HCT116 (cell line): ENCODE measurements at regions not wholly inside any gene's neighbourhood (a gene's known extent, or its start where the extent isn't known, plus 50 kb on each side); places are given as distances from the start of the nearest gene placed in this dataset.

Experiments
- ATAC-seq: fragments of 200-7000 bp; cut with Tn5 transposase; 2 replicates; pipeline ENCODE4 v1.9.1; 2020; ENCODE audit warnings: mild to moderate bottlenecking, moderate library complexity
- BruUV-seq: library from RNA; stranded (reverse); fragments of 400-500 nt; replicated peaks from 2 replicates; lab custom pipeline; 2021; lab: Mats Ljungman, UMichigan
- CTCF ChIA-PET: fragments of 300-600 bp; sonication (Branson Sonifier 250); formaldehyde crosslinking; loops from one replicate; lab custom pipeline; 2021; ENCODE audit warnings: antibody characterized with exemption; lab: Charles Lee
- POLR2A ChIA-PET: fragments of 300-600, 350-600 bp; sonication (Branson Sonifier 250); formaldehyde crosslinking; loops from one replicate; lab custom pipeline; 2021; ENCODE audit warnings: antibody characterized with exemption; lab: Charles Lee
- RAD21 ChIA-PET, 2 experiments: fragments of 300-600 bp; sonication (Branson Sonifier 250); formaldehyde crosslinking; loops; one replicate each; lab custom pipeline; 2023; ENCODE audit warnings: low total read pairs in 2 of 2; ENCODE audit not compliant: uncharacterized antibody in 2 of 2, unreplicated experiment in 2 of 2, low non-redundant PET in 1 of 2; lab: Charles Lee
- DNase-seq: peaks from one replicate; pipeline ENCODE4 v3.0.0-alpha.2; 2010; ENCODE audit warnings: low read depth, low spot score
- H2AFZ ChIP-seq: fragments of 200-600 bp; shearing (Covaris generic), sonication (generic); 2 replicates; pipeline ENCODE4 v1.6.1; 2017; ENCODE audit warnings: low read depth, mixed run types, mixed read lengths, antibody characterized with exemption, low read length; ENCODE audit not compliant: poor library complexity, severe bottlenecking
- H3K27ac ChIP-seq: 2 replicates; pipeline ENCODE4 v1.5.1; 2012; ENCODE audit warnings: low read depth, low read length
- H3K27me3 ChIP-seq: fragments of 200-600 bp; sonication (generic); 2 replicates; pipeline ENCODE4 v1.6.1; 2016; ENCODE audit warnings: mixed run types, low read length, mixed read lengths; ENCODE audit not compliant: insufficient read depth
- H3K36me3 ChIP-seq, 2 experiments: fragments of 200-500 bp in 1 of 2; fragments of 200-600 bp in 1 of 2; sonication (Bioruptor generic) in 1 of 2; sonication (generic) in 1 of 2; 2 replicates each; pipeline versions ENCODE4 v1.5.1 to v1.6.1; 2014 to 2016; ENCODE audit warnings: low read length in 2 of 2, inconsistent platforms in 1 of 2, mixed read lengths in 1 of 2, mixed run types in 1 of 2; ENCODE audit not compliant: insufficient read depth in 2 of 2, control insufficient read depth in 1 of 2
- H3K4me1 ChIP-seq, 2 experiments: fragments of 200-600 bp in 1 of 2; sonication (generic) in 1 of 2; 2 replicates each; pipeline versions ENCODE4 v1.5.1 to v1.6.1; 2012 to 2017; ENCODE audit warnings: low read length in 2 of 2, inconsistent platforms in 1 of 2, mild to moderate bottlenecking in 1 of 2, mixed read lengths in 1 of 2, mixed run types in 1 of 2, moderate library complexity in 1 of 2; ENCODE audit not compliant: insufficient read depth in 2 of 2, control insufficient read depth in 1 of 2
- H3K4me2 ChIP-seq: fragments of 200-600 bp; sonication (generic); 2 replicates; pipeline ENCODE4 v1.6.1; 2017; ENCODE audit warnings: mixed run types, low read length, mixed read lengths
- H3K4me3 ChIP-seq, 2 experiments: fragments of 200-600 bp in 1 of 2; sonication (generic) in 1 of 2; replicated peaks in 1 of 2; 2 replicates each; pipeline ENCODE4 v1.5.1; 2011 to 2016; ENCODE audit warnings: low read length in 2 of 2, control low read depth in 1 of 2, low read depth in 1 of 2, mild to moderate bottlenecking in 1 of 2, mixed read lengths in 1 of 2, mixed run types in 1 of 2
- H3K79me2 ChIP-seq: fragments of 200-600 bp; sonication (generic); 2 replicates; pipeline ENCODE4 v1.6.1; 2017; ENCODE audit warnings: mild to moderate bottlenecking, mixed run types, low read length, moderate library complexity, mixed read lengths; ENCODE audit not compliant: insufficient read depth
- H3K9ac ChIP-seq: fragments of 200-600 bp; sonication (generic); 2 replicates; pipeline ENCODE4 v1.6.1; 2016; ENCODE audit warnings: low read length, mixed read lengths
- H3K9me2 ChIP-seq: fragments of 200-600 bp; sonication (generic), shearing (Covaris generic); 2 replicates; pipeline ENCODE4 v1.6.1; 2017; ENCODE audit warnings: mixed run types, mild to moderate bottlenecking, moderate library complexity; ENCODE audit not compliant: insufficient read depth
- H3K9me3 ChIP-seq, 2 experiments: fragments of 200-500 bp in 1 of 2; fragments of 200-600 bp in 1 of 2; sonication (Bioruptor generic) in 1 of 2; sonication (generic) in 1 of 2; 2 replicates each; pipeline ENCODE4 v1.6.1; 2014 to 2017; ENCODE audit warnings: low read length in 2 of 2, mixed read lengths in 2 of 2, inconsistent platforms in 1 of 2, low read depth in 1 of 2, mild to moderate bottlenecking in 1 of 2, mixed run types in 1 of 2, moderate library complexity in 1 of 2; ENCODE audit not compliant: control insufficient read depth in 1 of 2, insufficient read depth in 1 of 2
- H4K20me1 ChIP-seq: fragments of 200-600 bp; sonication (generic), shearing (Covaris generic); 2 replicates; pipeline ENCODE4 v1.6.1; 2017; ENCODE audit warnings: mixed run types, mild to moderate bottlenecking, moderate library complexity; ENCODE audit not compliant: insufficient read depth
- CBX3 ChIP-seq: IDR thresholded peaks from 2 replicates; pipeline ENCODE4 v1.6.1; 2012; ENCODE audit warnings: low read depth
- CEBPB ChIP-seq: IDR thresholded peaks from 2 replicates; pipeline ENCODE4 v1.6.1; 2012; ENCODE audit warnings: low read depth
- EGR1 ChIP-seq: IDR thresholded peaks from 2 replicates; pipeline ENCODE4 v1.6.1; 2012; ENCODE audit warnings: low read depth
- ELF1 ChIP-seq: IDR thresholded peaks from 2 replicates; pipeline ENCODE4 v1.6.1; 2012; ENCODE audit warnings: low read depth, borderline replicate concordance
- EZH2 ChIP-seq: fragments of 200-600 bp; sonication (generic); IDR thresholded peaks from 2 replicates; pipeline ENCODE4 v1.6.1; 2017; ENCODE audit warnings: antibody characterized with exemption, mixed run types
- EZH2phosphoT487 ChIP-seq: fragments of 200-600 bp; IDR thresholded peaks from 2 replicates; pipeline ENCODE4 v1.6.1; 2018; ENCODE audit warnings: antibody characterized with exemption, borderline replicate concordance
- FOSL1 ChIP-seq: IDR thresholded peaks from 2 replicates; pipeline ENCODE4 v1.6.1; 2012; ENCODE audit warnings: low read depth
- JUND ChIP-seq: IDR thresholded peaks from 2 replicates; pipeline ENCODE4 v1.6.1; 2012
- POLR2A ChIP-seq: IDR thresholded peaks from 2 replicates; pipeline ENCODE4 v1.7.0; 2011; ENCODE audit warnings: borderline replicate concordance; ENCODE audit not compliant: insufficient read depth, insufficient read length; ENCODE audit errors: extremely low read depth
- POLR2AphosphoS5 ChIP-seq: IDR thresholded peaks from 2 replicates; pipeline ENCODE4 v1.6.1; 2011; ENCODE audit warnings: mild to moderate bottlenecking, low read depth, low read length, moderate library complexity
- SIN3A ChIP-seq: IDR thresholded peaks from 2 replicates; pipeline ENCODE4 v1.6.1; 2012; ENCODE audit warnings: low read depth
- SP1 ChIP-seq: IDR thresholded peaks from 2 replicates; pipeline ENCODE4 v1.6.1; 2012; ENCODE audit warnings: low read depth
- TCF7L2 ChIP-seq: IDR thresholded peaks from 2 replicates; pipeline ENCODE4 v1.7.0; 2011; ENCODE audit warnings: borderline replicate concordance, inconsistent platforms; ENCODE audit not compliant: insufficient read depth, insufficient read length; ENCODE audit errors: extremely low read depth
- ZFX ChIP-seq: fragments of 450-650 bp; IDR thresholded peaks from 2 replicates; pipeline ENCODE4 v1.6.1; 2017
- intact Hi-C: fragments of 100-400 bp; cut with micrococcal nuclease; formaldehyde crosslinking; loops from 2 replicates; pipeline ENCODE4 v1.10.0; 2022
- TF ChIP-seq, protein P1 (sequence below): IDR thresholded peaks from 2 replicates; pipeline ENCODE4 v1.6.1; 2012
- TF ChIP-seq, protein P2 (sequence below): IDR thresholded peaks from 2 replicates; pipeline ENCODE4 v1.6.1; 2012
- TF ChIP-seq, protein P3 (sequence below): IDR thresholded peaks from 2 replicates; pipeline ENCODE4 v1.6.1; 2012; ENCODE audit warnings: low read depth
- TF ChIP-seq, protein P4 (sequence below), 3 experiments: fragments of 200-600 bp in 1 of 3; sonication (generic) in 1 of 3; IDR thresholded peaks in 2 of 3; conservative IDR thresholded peaks in 1 of 3; 2 replicates each; pipeline ENCODE4 v1.5.1; 2012 to 2017; ENCODE audit warnings: low read depth in 2 of 3, low read length in 2 of 3, antibody characterized with exemption in 1 of 3, borderline replicate concordance in 1 of 3, control low read depth in 1 of 3, mild to moderate bottlenecking in 1 of 3, mixed read lengths in 1 of 3, mixed run types in 1 of 3, moderate library complexity in 1 of 3; ENCODE audit not compliant: insufficient read depth in 1 of 3

DNA sequence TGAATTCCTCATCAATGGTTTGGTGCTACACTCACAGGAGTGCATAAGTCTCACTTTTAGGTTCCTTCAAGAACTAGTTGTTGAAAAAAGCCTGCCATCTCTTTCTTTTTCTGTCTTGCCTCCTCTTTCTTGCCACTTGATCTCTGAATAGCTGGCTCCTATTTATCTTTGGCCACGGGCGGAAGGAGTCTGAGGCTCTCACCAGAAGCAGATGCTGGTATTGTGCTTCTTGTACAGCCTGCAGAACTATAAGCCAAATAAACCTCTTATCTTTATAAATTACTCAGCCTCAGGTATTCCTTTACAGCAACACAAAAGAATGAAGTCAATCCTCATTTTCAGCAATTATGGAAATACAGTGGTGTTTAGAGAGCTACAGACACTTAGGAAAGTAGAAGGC is 247.1 kb upstream of the PRR16 start:
- intact Hi-C loops: no loop called here
- no peak overlapping the region for H2AFZ ChIP-seq
- no peak overlapping the region for H3K4me3 ChIP-seq
- DNase-seq (no peak), ATAC-seq (no peak)
- ChIA-PET POLR2A (no interaction called here), RAD21 (no interaction called here), CTCF (no interaction called here)
- BruUV-seq: no TSS peak
- H3K9me3 ChIP-seq: no peaks in the 10 kb centered on the region
- H3K4me1 ChIP-seq: no peaks in the 10 kb centered on the region
- H4K20me1 ChIP-seq: no peaks in the 10 kb centered on the region
- no peaks in the 10 kb centered on the region for H3K27me3 ChIP-seq
- no peaks in the 10 kb centered on the region for H3K79me2 ChIP-seq
- H3K9ac ChIP-seq: no peak overlapping the region
- TF ChIP-seq, protein P1, sequence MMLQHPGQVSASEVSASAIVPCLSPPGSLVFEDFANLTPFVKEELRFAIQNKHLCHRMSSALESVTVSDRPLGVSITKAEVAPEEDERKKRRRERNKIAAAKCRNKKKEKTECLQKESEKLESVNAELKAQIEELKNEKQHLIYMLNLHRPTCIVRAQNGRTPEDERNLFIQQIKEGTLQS: no peak
- TF ChIP-seq FOSL1: no peak
- no peak for TF ChIP-seq ELF1
- no peak for TF ChIP-seq JUND
- TF ChIP-seq CEBPB: no peak
- TF ChIP-seq POLR2A: no peak
- no peak for TF ChIP-seq TCF7L2
- no peak for TF ChIP-seq EZH2
- no peak for TF ChIP-seq EGR1
- no peaks in the 10 kb centered on the region for H3K36me3 ChIP-seq
- no peaks in the 10 kb centered on the region for H3K9me2 ChIP-seq
- no peak overlapping the region for H3K27ac ChIP-seq
- no peak overlapping the region for H3K4me2 ChIP-seq

DNA sequence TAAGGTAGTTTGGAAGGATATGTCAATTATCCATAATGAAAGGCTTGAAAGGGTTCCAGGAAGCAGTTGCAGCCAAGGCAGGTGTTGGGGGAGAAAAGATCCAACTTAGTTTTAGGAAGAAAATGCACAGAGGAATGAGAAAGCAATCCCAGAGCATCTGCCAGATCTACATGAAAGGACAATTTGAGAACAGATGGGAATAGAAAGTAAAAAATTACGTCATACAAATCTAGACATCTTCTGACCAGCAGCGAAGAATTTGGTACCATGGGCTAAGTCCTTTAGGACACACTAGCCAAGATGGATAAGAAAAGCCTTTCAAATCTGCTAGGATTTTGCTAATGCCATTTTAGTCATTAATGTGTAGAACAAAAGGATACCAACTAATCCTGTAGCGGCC is 244.1 kb upstream of the PRR16 start:
- H3K4me2 ChIP-seq: no peak overlapping the region
- no peaks in the 10 kb centered on the region for H3K9me2 ChIP-seq
- BruUV-seq: no TSS peak
- no peaks in the 10 kb centered on the region for H3K27me3 ChIP-seq
- POLR2A ChIA-PET: no interaction called here
- H4K20me1 ChIP-seq: no peaks in the 10 kb centered on the region
- CTCF ChIA-PET: no interaction called here
- H3K4me3 ChIP-seq: no peak overlapping the region
- DNase-seq (no peak), ATAC-seq (no peak)
- H3K36me3 ChIP-seq: no peaks in the 10 kb centered on the region
- no peak overlapping the region for H3K27ac ChIP-seq
- H3K9me3 ChIP-seq: no peaks in the 10 kb centered on the region
- no peaks in the 10 kb centered on the region for H3K79me2 ChIP-seq
- intact Hi-C loops: no loop called here
- H3K9ac ChIP-seq: no peak overlapping the region
- RAD21 ChIA-PET: no interaction called here
- H3K4me1 ChIP-seq: no peaks in the 10 kb centered on the region
- no peak overlapping the region for H2AFZ ChIP-seq
- TF ChIP-seq, protein P2, sequence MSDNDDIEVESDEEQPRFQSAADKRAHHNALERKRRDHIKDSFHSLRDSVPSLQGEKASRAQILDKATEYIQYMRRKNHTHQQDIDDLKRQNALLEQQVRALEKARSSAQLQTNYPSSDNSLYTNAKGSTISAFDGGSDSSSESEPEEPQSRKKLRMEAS: no peak
- TF ChIP-seq EGR1: no peak
- TF ChIP-seq, protein P3, sequence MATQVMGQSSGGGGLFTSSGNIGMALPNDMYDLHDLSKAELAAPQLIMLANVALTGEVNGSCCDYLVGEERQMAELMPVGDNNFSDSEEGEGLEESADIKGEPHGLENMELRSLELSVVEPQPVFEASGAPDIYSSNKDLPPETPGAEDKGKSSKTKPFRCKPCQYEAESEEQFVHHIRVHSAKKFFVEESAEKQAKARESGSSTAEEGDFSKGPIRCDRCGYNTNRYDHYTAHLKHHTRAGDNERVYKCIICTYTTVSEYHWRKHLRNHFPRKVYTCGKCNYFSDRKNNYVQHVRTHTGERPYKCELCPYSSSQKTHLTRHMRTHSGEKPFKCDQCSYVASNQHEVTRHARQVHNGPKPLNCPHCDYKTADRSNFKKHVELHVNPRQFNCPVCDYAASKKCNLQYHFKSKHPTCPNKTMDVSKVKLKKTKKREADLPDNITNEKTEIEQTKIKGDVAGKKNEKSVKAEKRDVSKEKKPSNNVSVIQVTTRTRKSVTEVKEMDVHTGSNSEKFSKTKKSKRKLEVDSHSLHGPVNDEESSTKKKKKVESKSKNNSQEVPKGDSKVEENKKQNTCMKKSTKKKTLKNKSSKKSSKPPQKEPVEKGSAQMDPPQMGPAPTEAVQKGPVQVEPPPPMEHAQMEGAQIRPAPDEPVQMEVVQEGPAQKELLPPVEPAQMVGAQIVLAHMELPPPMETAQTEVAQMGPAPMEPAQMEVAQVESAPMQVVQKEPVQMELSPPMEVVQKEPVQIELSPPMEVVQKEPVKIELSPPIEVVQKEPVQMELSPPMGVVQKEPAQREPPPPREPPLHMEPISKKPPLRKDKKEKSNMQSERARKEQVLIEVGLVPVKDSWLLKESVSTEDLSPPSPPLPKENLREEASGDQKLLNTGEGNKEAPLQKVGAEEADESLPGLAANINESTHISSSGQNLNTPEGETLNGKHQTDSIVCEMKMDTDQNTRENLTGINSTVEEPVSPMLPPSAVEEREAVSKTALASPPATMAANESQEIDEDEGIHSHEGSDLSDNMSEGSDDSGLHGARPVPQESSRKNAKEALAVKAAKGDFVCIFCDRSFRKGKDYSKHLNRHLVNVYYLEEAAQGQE: no peak
- TF ChIP-seq POLR2AphosphoS5: no peak
- TF ChIP-seq, protein P4, sequence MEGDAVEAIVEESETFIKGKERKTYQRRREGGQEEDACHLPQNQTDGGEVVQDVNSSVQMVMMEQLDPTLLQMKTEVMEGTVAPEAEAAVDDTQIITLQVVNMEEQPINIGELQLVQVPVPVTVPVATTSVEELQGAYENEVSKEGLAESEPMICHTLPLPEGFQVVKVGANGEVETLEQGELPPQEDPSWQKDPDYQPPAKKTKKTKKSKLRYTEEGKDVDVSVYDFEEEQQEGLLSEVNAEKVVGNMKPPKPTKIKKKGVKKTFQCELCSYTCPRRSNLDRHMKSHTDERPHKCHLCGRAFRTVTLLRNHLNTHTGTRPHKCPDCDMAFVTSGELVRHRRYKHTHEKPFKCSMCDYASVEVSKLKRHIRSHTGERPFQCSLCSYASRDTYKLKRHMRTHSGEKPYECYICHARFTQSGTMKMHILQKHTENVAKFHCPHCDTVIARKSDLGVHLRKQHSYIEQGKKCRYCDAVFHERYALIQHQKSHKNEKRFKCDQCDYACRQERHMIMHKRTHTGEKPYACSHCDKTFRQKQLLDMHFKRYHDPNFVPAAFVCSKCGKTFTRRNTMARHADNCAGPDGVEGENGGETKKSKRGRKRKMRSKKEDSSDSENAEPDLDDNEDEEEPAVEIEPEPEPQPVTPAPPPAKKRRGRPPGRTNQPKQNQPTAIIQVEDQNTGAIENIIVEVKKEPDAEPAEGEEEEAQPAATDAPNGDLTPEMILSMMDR (IDR thresholded peaks at IDR 0.05 in 2 of 3, conservative IDR thresholded peaks at IDR 0.05 in 1 of 3; ENCODE audit: borderline replicate concordance in 1 of 3, insufficient read depth in 1 of 3, low read depth in 2 of 3, low read length in 2 of 3): no peak
- TF ChIP-seq TCF7L2: no peak
- no peak for TF ChIP-seq EZH2phosphoT487
- TF ChIP-seq CBX3: no peak
- no peak for TF ChIP-seq SP1
- TF ChIP-seq, protein P1: no peak
- no peak for TF ChIP-seq ZFX
- no peak for TF ChIP-seq SIN3A
